ENCODE measurements at regions not wholly inside any gene's neighbourhood (a gene's known extent, or its start where the extent isn't known, plus 50 kb on each side); places are given as distances from the start of the nearest gene placed in this dataset.
A peak's percentile ranks its signal among the peaks of the same experiment; 100 is the strongest.

DNA sequence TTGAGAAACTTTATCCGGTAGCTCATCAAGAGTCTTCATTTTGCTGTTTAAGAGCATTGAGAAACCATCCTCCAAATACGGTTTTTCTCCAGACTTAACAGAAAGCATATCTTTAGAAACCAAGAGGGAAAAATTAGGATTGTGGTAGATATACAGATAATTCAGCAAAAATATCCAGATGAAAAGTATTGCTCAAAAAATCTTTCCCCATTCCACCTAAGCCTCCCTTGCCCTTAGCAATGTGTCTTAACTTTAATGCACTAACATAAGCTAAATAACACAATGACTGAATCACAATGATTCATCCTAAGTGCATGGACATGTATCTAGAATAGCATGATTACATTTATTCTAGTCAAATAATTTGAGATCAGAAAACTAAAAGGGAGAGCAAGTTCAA lies 130.3 kb upstream of the TARS1 start (continued):
- no peak for TF ChIP-seq GATA2 (CRISPR knock-in tag; IDR thresholded peaks at IDR 0.05)
- TF ChIP-seq RXRA (IDR thresholded peaks at IDR 0.05; ENCODE audit: borderline replicate concordance, low read depth) = peak; percentile 60; the same call in 1 of the 2 replicates
- peak; percentile 57 for TF ChIP-seq MEF2A (IDR thresholded peaks at IDR 0.05; ENCODE audit: borderline replicate concordance, low read depth)
- TF ChIP-seq, protein P1, sequence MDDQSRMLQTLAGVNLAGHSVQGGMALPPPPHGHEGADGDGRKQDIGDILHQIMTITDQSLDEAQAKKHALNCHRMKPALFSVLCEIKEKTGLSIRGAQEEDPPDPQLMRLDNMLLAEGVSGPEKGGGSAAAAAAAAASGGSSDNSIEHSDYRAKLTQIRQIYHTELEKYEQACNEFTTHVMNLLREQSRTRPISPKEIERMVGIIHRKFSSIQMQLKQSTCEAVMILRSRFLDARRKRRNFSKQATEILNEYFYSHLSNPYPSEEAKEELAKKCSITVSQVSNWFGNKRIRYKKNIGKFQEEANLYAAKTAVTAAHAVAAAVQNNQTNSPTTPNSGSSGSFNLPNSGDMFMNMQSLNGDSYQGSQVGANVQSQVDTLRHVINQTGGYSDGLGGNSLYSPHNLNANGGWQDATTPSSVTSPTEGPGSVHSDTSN (IDR thresholded peaks at IDR 0.05) = peak; percentile 76
- TF ChIP-seq TEAD4 (IDR thresholded peaks at IDR 0.05; ENCODE audit: borderline replicate concordance, insufficient read depth) = peak; percentile 80; the same call in 1 of the 2 replicates
- peak; percentile 95 for TF ChIP-seq JUND (IDR thresholded peaks at IDR 0.05)
- no peak for TF ChIP-seq SMC3 (IDR thresholded peaks at IDR 0.05; ENCODE audit: low read depth, low read length)
- TF ChIP-seq YY1 (IDR thresholded peaks at IDR 0.05; ENCODE audit: low read depth) = no peak
- TF ChIP-seq FOSL2 (IDR thresholded peaks at IDR 0.05; ENCODE audit: borderline replicate concordance, low read depth) = peak; percentile 95

DNA sequence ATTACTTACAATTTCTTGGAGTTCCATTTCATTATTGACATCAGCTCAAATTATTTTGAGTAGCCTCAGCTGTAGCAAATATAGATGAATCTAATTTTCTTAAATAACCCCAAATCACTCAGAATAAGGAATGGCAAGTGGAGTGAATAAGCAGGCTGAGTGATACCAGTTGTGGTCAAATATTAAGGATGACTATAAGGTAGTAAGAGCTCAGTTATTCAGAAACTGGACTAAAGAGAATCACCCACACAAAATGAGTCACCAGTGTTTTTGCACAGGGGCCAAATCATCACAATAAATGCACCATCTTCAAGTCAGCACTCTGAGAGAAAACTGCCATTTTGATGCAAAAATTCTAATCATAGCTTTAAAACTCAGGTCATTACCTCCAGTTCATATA lies 128.9 kb upstream of the TARS1 start:
- Histone ChIP-seq H3K27me3 (ENCODE audit: insufficient read depth) (no peaks in the 10 kb centered on the region), H3K4me3 (ENCODE audit: low read depth in 2 of 2, low read length in 1 of 2) (no peak overlapping the region), H3K79me2 (ENCODE audit: insufficient read depth) (no peaks in the 10 kb centered on the region), H4K20me1 (ENCODE audit: insufficient read depth) (no peaks in the 10 kb centered on the region), H3K4me1 (ENCODE audit: control insufficient read depth in 1 of 2, insufficient read depth in 2 of 2, low read depth in 1 of 2, low read length in 1 of 2) (peaks cover 0 to 43% of the 10 kb centered on the region in 2 experiments; a peak in 3 of 4 replicates), H3K36me3 (replicated peaks in 1 of 2; ENCODE audit: control insufficient read depth in 1 of 2, insufficient read depth in 2 of 2, low read length in 1 of 2) (no peaks in the 10 kb centered on the region), H2AFZ (ENCODE audit: low read depth) (no peak overlapping the region), H3K4me2 (peak overlapping the region; percentile 30; the same call in 1 of the 2 replicates), H3F3A (replicated peaks; ENCODE audit: insufficient read depth) (peaks cover 69% of the 10 kb centered on the region), H3K9ac (peak overlapping the region; percentile 73), H3K27ac (ENCODE audit: low read depth in 2 of 2, low read length in 1 of 2) (peak overlapping the region; percentile 44 to 100; a peak in 3 of 4 replicates), H3K9me3 (no peaks in the 10 kb centered on the region), H3K9me2 (no peaks in the 10 kb centered on the region)
- DNase-seq = no peak
- ChIA-PET POLR2A (no interaction called here), CTCF (no interaction called here)
- TF ChIP-seq RFX5 (IDR thresholded peaks at IDR 0.05; ENCODE audit: low read length) (no peak), FOXJ3 (CRISPR knock-in tag; IDR thresholded peaks at IDR 0.05) (no peak), MXI1 (IDR thresholded peaks at IDR 0.05; ENCODE audit: low read depth, low read length) (no peak), POLR2AphosphoS5 (IDR thresholded peaks at IDR 0.05; ENCODE audit: low read depth, low read length) (peak; percentile 92; the same call in 1 of the 2 replicates), GABPA (IDR thresholded peaks at IDR 0.05; ENCODE audit: low read depth) (no peak), NRF1 (IDR thresholded peaks at IDR 0.05; ENCODE audit: low read depth, low read length) (no peak), EZH2phosphoT487 (IDR thresholded peaks at IDR 0.05; ENCODE audit: borderline replicate concordance, low read depth) (no peak), RXRA (IDR thresholded peaks at IDR 0.05; ENCODE audit: borderline replicate concordance, low read depth) (peak; percentile 77; the same call in 1 of the 2 replicates), GATA2 (CRISPR knock-in tag; IDR thresholded peaks at IDR 0.05) (no peak), TEAD4 (IDR thresholded peaks at IDR 0.05; ENCODE audit: borderline replicate concordance, insufficient read depth) (peak; percentile 96), FOSL2 (IDR thresholded peaks at IDR 0.05; ENCODE audit: borderline replicate concordance, low read depth) (peak; percentile 98), YY1 (IDR thresholded peaks at IDR 0.05; ENCODE audit: low read depth) (peak; percentile 81; the same call in 1 of the 2 replicates), EP300 (IDR thresholded peaks at IDR 0.05; ENCODE audit: borderline replicate concordance in 1 of 2, low read depth in 1 of 2, low read length in 1 of 2) (peak; percentile 85 to 99), FOXM1 (IDR thresholded peaks at IDR 0.05; ENCODE audit: low read depth) (peak; percentile 96), TAF1 (IDR thresholded peaks at IDR 0.05; ENCODE audit: borderline replicate concordance, low read depth, low read length) (0 out of 2 replicates have a peak, but pooled peaks have one; percentile 47), SIN3A (IDR thresholded peaks at IDR 0.05; ENCODE audit: borderline replicate concordance, low read depth, low read length) (peak; percentile 39; the same call in 1 of the 2 replicates), RCOR1 (IDR thresholded peaks at IDR 0.05; ENCODE audit: low read length) (no peak), CHD2 (IDR thresholded peaks at IDR 0.05; ENCODE audit: low read length, partially characterized antibody) (no peak), NFIC (IDR thresholded peaks at IDR 0.05; ENCODE audit: borderline replicate concordance) (peak; percentile 95), MEF2A (IDR thresholded peaks at IDR 0.05; ENCODE audit: borderline replicate concordance, low read depth) (peak; percentile 74)
- TF ChIP-seq, protein P2, sequence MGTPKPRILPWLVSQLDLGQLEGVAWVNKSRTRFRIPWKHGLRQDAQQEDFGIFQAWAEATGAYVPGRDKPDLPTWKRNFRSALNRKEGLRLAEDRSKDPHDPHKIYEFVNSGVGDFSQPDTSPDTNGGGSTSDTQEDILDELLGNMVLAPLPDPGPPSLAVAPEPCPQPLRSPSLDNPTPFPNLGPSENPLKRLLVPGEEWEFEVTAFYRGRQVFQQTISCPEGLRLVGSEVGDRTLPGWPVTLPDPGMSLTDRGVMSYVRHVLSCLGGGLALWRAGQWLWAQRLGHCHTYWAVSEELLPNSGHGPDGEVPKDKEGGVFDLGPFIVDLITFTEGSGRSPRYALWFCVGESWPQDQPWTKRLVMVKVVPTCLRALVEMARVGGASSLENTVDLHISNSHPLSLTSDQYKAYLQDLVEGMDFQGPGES (IDR thresholded peaks at IDR 0.05; ENCODE audit: low read depth, low read length) = no peak
- TF ChIP-seq, protein P3, sequence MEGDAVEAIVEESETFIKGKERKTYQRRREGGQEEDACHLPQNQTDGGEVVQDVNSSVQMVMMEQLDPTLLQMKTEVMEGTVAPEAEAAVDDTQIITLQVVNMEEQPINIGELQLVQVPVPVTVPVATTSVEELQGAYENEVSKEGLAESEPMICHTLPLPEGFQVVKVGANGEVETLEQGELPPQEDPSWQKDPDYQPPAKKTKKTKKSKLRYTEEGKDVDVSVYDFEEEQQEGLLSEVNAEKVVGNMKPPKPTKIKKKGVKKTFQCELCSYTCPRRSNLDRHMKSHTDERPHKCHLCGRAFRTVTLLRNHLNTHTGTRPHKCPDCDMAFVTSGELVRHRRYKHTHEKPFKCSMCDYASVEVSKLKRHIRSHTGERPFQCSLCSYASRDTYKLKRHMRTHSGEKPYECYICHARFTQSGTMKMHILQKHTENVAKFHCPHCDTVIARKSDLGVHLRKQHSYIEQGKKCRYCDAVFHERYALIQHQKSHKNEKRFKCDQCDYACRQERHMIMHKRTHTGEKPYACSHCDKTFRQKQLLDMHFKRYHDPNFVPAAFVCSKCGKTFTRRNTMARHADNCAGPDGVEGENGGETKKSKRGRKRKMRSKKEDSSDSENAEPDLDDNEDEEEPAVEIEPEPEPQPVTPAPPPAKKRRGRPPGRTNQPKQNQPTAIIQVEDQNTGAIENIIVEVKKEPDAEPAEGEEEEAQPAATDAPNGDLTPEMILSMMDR (IDR thresholded peaks at IDR 0.05) = no peak
- TF ChIP-seq, protein P4, sequence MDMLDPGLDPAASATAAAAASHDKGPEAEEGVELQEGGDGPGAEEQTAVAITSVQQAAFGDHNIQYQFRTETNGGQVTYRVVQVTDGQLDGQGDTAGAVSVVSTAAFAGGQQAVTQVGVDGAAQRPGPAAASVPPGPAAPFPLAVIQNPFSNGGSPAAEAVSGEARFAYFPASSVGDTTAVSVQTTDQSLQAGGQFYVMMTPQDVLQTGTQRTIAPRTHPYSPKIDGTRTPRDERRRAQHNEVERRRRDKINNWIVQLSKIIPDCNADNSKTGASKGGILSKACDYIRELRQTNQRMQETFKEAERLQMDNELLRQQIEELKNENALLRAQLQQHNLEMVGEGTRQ (IDR thresholded peaks at IDR 0.05; ENCODE audit: borderline replicate concordance, low read depth, low read length) = no peak
- TF ChIP-seq, protein P1 (IDR thresholded peaks at IDR 0.05) = peak; percentile 97
